Right lobe of liver (tissue), 4 donors: ENCODE measurements at regions not wholly inside any gene's neighbourhood (a gene's known extent, or its start where the extent isn't known, plus 50 kb on each side); places are given as distances from the start of the nearest gene placed in this dataset.

Experiments used
- CTCF ChIP-seq, 4 donors: fragments of 200-600 bp in 3 of 4; fragments of 450-650 bp in 1 of 4; IDR thresholded peaks; one replicate each; pipeline versions ENCODE4 v1.5.1 to v1.8.0; 2016 to 2022; ENCODE audit warnings: antibody characterized with exemption in 4 of 4, mild to moderate bottlenecking in 2 of 4
- POLR2A ChIP-seq: fragments of 450-650 bp; IDR thresholded peaks from one replicate; pipeline ENCODE4 v1.6.1; 2017; ENCODE audit warnings: antibody characterized with exemption, mild to moderate bottlenecking
- donor health status: DM: no; HTN: no; CAD: no.
- donor health status: DM: no; HTN: no; CAD: no.
- donor health status: DM: no; HTN: yes; CAD: no.

GRCh38 chr9:115599898-115600297, 481.9 kb upstream of the TNC start:
- no peak for TF ChIP-seq POLR2A
- no peak for TF ChIP-seq CTCF (IDR thresholded peaks at IDR 0.05)
